NT2/D1 (cell line): ENCODE measurements at regions not wholly inside any gene's neighbourhood (a gene's known extent, or its start where the extent isn't known, plus 50 kb on each side); places are given as distances from the start of the nearest gene placed in this dataset.

Experiments
- YY1 ChIP-seq: IDR thresholded peaks from 2 replicates; pipeline ENCODE4 v1.6.1; 2011; ENCODE audit not compliant: insufficient read length, insufficient read depth
- ZNF274 ChIP-seq: IDR thresholded peaks from 2 replicates; pipeline ENCODE4 v1.6.1; 2011; ENCODE audit warnings: mild to moderate bottlenecking, low read depth, low read length

DNA sequence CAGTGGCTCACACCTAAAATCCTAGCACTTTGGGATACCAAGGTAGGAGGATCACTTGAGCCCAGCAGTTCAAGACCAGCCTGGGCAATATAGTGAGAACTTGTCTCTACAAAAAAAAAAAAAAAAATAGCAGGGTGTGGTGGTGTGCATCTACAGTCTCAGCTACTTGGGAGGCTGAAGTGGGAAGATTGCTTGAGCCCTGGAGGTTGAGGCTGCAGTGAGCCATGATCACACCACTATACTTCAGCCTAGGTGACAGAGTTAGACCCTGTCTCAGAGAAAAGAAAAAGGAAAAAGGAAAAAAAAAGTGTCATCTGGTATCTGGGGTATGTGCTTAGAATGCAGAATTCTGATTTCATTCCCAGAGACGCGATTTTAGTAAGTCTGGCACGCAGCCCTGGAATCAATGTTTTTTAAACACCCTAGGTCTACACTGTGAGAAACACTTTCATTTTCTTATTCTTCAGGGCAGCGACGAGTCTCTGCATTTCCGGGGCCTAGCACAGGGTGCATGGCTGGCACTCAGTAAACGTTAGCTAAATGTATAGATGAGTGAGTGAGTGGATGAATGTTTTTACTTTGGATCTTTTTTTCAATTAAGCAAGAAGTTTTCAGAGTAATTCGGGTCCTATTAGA lies 243.8 kb upstream of the PWP1 start:
- no peak for TF ChIP-seq ZNF274
- no peak for TF ChIP-seq YY1
